GM18873 (cell line): ENCODE measurements at regions not wholly inside any gene's neighbourhood (a gene's known extent, or its start where the extent isn't known, plus 50 kb on each side); places are given as distances from the start of the nearest gene placed in this dataset.
"Not testable (repeated sequence)": the region's sequence is repeated elsewhere in the genome, so short reads cannot be mapped to it uniquely, and the experiment has no call there.

Experiments
- ATAC-seq: cut with Tn5 transposase; IDR thresholded peaks from one replicate; pipeline ENCODE4 v1.9.1; 2021; ENCODE audit warnings: mild to moderate bottlenecking, moderate library complexity, moderate number of reproducible peaks; ENCODE audit not compliant: unreplicated experiment, low FRiP score

DNA sequence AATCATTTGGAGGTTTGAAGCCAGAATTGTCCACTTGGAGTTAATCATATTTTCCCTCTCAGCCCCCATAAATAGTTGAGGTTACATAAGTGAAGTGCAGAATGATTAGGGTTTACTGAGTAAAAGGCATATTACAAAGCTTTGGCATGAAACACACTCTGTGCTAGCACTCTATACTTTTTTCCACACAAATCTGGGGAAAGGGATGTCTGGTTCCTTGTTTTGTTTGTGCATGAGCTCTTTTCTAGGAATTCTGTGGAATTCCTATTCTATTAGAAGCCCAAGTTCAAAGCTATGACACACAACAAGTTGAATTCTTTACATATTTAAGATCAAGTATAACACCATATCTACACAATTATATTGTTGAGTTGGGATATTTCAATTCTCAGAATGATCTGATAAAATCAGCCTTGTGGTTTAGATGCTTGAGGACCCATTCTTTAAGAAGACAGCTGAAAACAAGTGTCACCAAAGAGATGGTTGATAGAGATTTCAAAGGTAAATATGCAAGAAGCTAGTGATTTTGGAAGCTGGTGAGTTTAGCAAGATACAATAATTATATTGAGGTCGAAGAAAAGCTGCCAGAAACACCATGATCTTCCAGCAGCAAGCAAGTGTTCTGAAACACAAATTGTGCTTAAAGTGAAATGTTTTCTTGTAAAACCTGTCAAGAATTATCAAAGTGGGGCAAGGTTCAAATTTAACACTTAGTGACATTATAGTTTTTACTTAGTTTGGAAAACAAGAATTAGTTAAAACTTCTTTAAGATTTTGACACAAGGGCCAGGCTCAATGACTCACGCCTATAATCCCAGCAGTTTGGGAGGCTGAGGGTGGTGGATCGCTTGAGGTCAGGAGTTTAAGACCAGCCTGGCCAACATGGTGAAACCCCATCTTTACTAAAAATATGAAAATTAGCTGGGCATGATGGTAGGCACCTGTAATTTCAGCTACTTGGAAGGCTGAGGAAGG, 122.6 kb downstream of the INHBA start:
- no peak for ATAC-seq

GRCh38 chr7:41578700-41579099, 124.2 kb downstream of the INHBA start:
- no peak for ATAC-seq

GRCh38 chr7:41576166-41576565, 126.7 kb downstream of the INHBA start:
- ATAC-seq, result no peak

DNA sequence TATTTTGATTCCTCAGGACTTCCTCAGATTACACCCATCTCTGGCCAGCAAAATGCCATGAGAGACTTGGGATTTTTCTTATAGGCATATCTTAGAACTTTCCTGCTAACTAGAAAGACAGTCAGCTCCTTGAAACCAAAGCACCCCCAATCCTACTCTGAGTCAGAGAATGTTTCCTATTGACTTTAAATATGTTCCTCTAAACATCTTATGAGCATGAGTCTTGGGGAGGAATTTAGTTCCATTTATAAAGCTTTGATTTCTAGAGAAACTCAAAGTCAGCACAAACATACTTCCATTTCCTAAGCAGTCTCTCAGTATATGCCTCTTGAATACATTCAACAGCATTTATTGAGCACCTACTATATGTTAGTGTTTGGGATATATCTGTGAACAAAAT, 128.5 kb downstream of the INHBA start:
- no peak for ATAC-seq

DNA sequence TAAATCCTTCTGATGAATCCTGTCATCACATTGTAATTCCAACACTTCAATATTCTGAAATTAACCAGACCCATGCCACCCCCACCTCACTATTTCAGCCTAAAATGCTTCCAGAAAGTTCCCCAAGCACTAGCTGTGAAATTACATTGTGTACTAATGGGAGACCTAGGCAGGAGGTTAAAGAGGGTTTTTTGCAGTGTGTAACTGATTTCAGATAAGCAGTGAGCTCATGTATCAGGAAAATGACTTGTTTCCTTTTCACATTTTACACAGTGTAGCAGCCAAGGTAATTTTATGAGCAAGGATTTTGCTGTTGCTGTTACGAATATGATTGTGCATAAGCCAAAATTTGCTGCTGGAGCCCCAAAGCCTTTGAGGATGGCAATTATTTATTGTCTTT, 129.0 kb downstream of the INHBA start:
- ATAC-seq, result no peak

GRCh38 chr7:41573443-41573842, 129.4 kb downstream of the INHBA start:
- no peak for ATAC-seq

GRCh38 chr7:41573015-41573414, 129.9 kb downstream of the INHBA start:
- ATAC-seq, result no peak

- ATAC-seq, result no peak
These were observed 131.3 kb downstream of the INHBA start for GRCh38 chr7:41571573-41571972.

DNA sequence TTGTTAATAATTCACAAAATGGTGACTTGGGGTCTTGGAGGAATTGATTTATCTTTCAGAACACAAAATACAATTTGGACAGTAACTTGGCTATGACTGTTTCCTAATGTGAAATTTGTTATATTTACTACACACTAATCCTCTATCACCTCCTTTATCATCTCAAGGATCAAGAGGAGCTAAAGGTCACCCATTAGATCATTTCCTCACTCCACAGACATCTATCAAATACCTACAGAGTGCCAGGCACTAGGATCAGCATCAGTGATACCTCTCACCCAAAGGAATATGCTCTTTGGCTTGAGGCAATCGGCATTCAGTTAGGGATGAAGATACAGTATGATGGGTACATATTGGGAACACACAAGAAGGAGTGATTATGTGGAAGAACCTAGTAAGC, 132.1 kb downstream of the INHBA start:
- ATAC-seq, result no peak

GRCh38 chr7:41568135-41568534, 134.8 kb downstream of the INHBA start:
- no peak for ATAC-seq

GRCh38 chr7:41567731-41568114, 135.2 kb downstream of the INHBA start:
- no peak for ATAC-seq

DNA sequence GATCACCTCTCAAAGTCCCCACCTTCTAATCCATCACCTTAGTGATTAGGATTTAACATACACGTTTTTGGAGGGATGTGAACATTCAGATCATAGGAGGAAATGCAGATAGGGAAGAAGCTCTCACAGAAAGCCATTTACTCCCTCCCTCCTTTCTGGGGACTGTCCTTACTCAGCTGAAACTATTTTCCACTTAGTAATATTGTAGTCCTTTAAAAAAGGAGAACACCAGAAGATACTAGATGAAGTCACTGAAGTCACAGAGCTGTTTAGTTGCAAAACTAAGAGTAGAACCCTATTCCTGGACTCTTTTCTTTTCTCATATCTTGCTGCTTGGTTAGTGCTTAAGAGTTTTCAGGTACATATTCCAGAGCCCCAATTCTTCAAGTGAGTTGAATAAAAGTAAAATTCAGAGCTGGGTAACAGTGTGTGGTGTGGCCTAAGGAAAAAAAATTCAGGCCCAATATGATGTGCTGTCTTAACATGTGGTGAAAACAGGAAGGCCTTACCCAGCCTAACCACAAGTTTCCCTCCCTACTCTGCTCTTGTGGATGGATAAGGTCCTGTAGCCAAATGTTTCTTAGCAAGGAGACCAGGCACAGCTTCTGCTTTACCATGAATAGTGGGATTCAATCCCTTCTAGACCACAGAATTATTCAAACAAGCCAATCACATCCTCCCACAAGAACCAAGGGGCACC, 135.7 kb downstream of the INHBA start:
- no peak for ATAC-seq

DNA sequence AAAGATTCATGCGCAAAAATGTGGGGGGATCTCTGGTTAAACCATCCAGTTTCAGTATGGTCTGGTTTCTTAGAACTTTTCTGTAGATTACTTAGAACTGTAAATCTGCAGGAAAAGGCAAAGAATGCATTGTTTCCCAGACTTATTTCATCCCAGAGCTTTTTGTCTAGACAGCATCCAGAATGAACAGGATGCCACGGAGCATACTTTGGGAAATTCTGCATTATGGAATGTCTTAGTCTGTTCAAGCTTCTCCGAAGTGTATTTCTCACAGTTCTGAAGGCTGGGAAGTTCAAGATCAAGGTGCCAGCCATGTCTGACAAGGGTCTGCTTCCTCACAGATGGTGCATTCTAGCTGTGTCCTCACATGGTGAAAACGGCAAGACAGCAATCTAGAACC, 136.3 kb downstream of the INHBA start:
- no peak for ATAC-seq

DNA sequence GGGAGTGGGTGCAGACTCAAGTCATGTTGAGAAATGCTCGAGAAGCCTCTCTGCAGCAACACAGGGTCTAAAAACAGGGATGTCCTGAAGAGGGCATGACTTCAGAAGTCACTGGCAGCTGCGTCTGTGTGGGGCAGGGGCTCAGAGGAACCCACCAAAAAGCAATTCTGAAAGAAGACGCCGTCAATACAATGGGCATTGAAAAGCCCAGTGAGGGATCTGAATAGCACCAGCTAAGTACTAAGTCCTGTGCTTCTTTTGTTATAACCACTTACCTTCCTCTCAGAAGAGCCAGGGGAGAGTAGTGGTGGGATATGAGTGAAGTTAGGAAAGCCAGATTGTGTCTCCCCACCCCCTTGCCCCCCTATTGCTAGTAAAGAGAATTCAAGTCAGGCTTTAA, 137.2 kb downstream of the INHBA start:
- no peak for ATAC-seq

DNA sequence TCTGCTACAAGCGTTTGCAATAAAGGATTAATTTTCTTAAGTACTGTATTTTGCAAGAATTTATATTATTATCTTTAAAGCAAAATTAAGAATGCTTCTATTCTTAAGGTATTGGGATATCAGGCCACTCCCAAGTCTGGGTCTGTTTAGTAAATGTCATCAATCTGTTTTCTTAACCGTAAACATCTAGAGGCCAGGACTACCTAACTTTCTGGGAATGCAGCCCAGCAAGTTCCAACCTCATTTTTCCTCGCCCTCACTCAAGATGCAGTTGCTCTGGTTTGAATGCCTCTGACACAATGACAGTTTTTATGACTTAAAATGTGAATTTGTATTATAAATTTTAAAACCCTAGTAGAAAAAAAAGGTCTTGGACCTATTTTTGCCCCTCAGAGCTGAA, 143.5 kb downstream of the INHBA start:
- ATAC-seq, result no peak

GRCh38 chr7:41554481-41554880, 148.4 kb downstream of the INHBA start:
- no peak for ATAC-seq

GRCh38 chr7:41550046-41550445, 152.8 kb downstream of the INHBA start:
- not testable (repeated sequence) for ATAC-seq

GRCh38 chr7:41544241-41544640, 158.6 kb downstream of the INHBA start:
- no peak for ATAC-seq

GRCh38 chr7:41540601-41541000, 162.3 kb downstream of the INHBA start:
- no peak for ATAC-seq

DNA sequence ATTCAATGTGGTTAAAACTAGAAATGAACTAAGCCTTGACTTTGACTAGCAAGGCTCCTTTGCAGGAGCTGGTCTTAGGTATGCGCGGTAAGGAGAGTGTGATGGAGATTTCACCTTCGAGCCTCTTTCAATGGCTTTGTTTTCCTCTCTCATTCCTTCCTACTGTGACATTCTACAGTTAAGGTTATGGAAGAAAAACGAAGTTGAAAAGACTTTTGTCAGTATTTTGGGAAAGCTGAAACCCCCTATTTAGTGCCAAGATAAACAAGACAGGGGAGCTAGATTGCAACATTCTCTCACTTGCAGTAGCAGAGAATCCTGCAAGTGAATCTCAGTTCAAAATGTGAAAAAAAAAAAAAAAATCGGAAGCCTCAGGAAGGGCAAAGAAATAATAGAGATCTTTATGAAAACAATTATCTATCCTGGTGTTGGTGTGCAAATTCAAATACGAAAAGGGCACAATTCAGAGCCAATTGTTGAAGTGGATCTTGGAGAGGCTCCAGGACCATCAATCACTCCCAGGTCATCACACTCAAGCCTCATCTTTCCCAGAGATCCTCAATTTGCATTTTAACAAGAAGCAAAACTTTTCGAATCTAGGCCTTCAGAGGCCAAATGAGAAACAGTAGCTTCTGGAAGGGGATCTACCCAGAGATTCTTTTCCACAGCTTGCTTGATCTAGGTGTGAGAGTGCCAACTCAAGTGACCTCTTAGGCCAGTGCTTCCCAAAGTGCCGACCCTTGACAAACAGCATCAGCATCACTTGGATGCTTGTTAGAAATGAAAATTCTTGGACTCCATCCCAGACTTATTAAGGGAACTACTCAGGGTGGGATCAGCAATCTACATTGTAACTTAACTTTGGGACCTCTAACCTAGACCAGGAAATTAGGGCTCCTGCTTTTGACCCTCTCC, 163.8 kb downstream of the INHBA start:
- ATAC-seq, result no peak
